Right lobe of liver (tissue), 4 donors: ENCODE measurements at regions not wholly inside any gene's neighbourhood (a gene's known extent, or its start where the extent isn't known, plus 50 kb on each side); places are given as distances from the start of the nearest gene placed in this dataset.

Experiments used
- CTCF ChIP-seq, 4 donors: fragments of 200-600 bp in 3 of 4; fragments of 450-650 bp in 1 of 4; IDR thresholded peaks; one replicate each; pipeline versions ENCODE4 v1.5.1 to v1.8.0; 2016 to 2022; ENCODE audit warnings: antibody characterized with exemption in 4 of 4, mild to moderate bottlenecking in 2 of 4
- POLR2A ChIP-seq: fragments of 450-650 bp; IDR thresholded peaks from one replicate; pipeline ENCODE4 v1.6.1; 2017; ENCODE audit warnings: antibody characterized with exemption, mild to moderate bottlenecking
- donor health status: DM: no; HTN: no; CAD: no.
- donor health status: DM: no; HTN: no; CAD: no.
- donor health status: DM: no; HTN: yes; CAD: no.

DNA sequence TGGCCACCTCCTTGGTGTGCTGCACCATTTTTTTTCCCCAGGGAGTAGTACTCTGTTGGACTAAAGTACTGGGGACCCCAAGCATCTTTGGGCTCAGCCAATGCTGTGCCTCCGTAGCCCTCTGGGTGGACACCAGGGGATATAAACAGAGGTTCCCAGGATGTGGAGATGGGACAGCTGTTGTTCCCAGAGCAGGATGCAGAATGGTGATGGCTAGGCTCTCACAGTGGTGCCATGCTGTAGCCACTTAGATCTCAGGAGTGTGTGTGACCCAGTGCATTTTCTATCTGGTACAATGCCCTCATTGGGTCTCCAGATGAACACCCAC, 50.9 kb upstream of the SCIN start:
- TF ChIP-seq CTCF (IDR thresholded peaks at IDR 0.05) (no peak), POLR2A (no peak)
